Neural progenitor cell (in vitro differentiated cells): ENCODE measurements at regions not wholly inside any gene's neighbourhood (a gene's known extent, or its start where the extent isn't known, plus 50 kb on each side); places are given as distances from the start of the nearest gene placed in this dataset.

Source experiments
- CTCF ChIP-seq: fragments of 200-600 bp; sonication (generic); IDR thresholded peaks from 2 replicates; pipeline ENCODE4 v1.5.1; 2017; ENCODE audit warnings: antibody characterized with exemption, mild to moderate bottlenecking
- EZH2 ChIP-seq: fragments of 200-600 bp; sonication (generic); IDR thresholded peaks from 2 replicates; pipeline ENCODE4 v1.6.1; 2017; ENCODE audit warnings: antibody characterized with exemption, mild to moderate bottlenecking, moderate library complexity
- EZH2phosphoT487 ChIP-seq: fragments of 200-600 bp; sonication (generic); IDR thresholded peaks from 2 replicates; pipeline ENCODE4 v1.6.1; 2017; ENCODE audit warnings: antibody characterized with exemption

DNA sequence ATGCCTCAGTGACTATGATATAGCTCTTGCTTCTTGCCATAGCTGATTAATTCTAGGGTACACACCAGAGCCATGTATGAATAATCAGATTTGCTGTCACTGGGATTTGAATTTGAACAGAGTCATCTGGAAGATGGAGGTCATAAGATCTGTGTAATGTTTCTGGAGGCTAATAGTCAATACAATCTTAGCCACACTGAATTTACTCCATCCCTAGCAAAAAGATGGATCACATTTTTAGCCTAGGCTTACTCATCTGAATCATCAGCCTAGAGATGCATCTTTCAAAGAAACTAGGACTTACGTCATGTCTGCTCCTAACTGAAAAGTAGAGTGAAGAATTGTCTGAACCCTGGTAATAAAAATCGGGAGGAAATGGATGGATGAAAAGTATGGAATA, 142.3 kb upstream of the ZNF804B start:
- TF ChIP-seq CTCF (no peak), EZH2 (no peak), EZH2phosphoT487 (no peak)
